IPS DF 4.7 (cell line): ENCODE measurements at regions not wholly inside any gene's neighbourhood (a gene's known extent, or its start where the extent isn't known, plus 50 kb on each side); places are given as distances from the start of the nearest gene placed in this dataset.

ENCODE experiments used
- DNase-seq: peaks from one replicate; pipeline ENCODE4 v3.0.0-alpha.2; 2013; ENCODE audit warnings: low spot score; ENCODE audit errors: extremely low read depth

DNA sequence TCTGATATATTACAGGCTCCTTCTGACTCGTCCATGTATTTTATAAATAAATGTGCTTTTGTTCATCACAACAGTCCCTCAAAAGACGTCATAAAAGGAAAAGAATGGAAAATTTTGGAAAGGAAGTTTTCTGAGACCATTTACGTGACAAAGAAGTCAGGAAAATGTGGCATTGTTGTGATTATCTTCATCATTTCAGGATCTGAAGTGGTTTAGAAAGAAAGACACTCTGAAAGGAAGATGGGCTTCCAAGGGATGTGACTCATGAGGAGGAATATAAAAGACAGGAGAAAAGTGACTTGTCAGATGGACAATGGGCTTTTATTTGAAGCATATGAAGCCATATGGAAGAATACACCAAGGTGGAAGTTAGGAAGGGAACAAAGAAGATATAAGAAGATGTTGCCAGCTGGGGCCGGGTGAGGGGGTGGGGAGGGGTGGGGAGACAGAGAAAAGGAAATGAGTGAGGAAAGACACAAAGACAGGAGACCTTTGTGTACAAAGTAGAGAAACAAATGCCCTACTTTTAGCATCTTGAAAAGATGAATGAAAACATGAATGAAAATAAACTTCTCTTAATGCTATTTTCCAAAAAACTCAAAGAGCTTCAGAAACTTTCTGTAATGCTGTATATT is 190.3 kb upstream of the PREP start:
- DNase-seq: no peak

DNA sequence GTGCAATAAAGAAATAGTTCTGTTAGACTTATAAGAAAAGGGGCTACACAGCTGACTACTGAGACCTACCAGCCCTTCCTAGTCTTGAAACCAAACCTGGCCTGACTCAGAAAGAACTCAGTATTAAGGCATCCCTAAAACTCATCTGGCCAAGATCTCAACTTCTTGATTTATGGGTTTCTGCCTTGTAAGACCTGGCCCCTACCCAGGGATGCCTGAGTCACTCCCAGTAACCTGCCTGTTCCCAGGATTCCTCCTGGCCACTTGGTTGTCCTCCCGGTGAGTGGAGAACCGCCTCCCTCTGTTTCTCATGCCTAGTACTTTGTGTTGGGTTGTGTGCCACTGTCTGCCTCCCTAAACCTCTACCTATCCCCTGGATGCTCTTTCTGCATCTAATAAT is 189.4 kb upstream of the PREP start:
- no peak for DNase-seq

DNA sequence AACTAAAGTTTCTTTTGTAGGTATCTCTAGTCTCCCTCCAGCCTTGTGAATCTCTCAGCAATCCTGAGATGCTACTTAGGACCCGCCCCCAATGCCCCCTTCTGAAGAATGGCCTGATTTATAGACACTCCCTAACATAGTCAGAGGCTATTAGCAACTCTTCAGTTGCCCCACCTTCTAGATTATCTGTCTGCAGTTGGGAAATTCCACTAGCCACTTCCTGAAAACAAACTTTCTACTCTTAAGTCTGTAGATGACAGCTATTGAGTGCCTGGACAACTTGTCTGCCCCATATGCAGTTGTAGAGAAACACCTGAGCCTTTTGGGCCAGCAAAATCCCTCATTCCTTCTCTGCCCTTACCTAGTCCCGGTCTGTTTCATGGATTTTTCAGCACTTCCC is 188.2 kb upstream of the PREP start:
- no peak for DNase-seq

DNA sequence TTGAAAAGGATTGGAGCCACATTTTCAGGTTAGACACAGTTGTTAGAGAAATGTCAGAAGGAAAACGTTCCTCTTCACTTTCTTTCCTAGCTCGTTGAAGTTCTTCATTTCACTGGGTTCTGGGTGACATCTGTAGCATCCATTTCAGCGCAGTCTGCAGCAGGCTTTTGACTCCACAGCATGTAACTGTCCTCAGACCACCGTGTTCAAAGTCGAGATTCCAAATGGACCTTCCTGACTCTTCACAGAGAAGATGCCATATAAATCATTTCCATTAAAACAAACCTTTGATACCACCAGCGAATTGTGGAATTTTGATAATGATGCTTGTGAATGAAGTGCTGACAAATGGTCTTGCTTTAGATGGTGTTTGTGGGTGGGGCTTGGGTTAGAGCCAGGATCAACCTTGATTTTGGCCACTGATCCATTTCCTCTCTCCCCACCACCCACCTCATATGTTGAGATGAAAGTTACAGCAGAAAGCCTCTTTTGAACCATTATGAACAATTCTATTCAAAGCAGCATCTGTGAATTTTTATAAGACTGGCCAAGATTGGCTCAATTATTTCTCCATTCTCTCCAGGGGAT is 185.3 kb upstream of the PREP start:
- no peak for DNase-seq

DNA sequence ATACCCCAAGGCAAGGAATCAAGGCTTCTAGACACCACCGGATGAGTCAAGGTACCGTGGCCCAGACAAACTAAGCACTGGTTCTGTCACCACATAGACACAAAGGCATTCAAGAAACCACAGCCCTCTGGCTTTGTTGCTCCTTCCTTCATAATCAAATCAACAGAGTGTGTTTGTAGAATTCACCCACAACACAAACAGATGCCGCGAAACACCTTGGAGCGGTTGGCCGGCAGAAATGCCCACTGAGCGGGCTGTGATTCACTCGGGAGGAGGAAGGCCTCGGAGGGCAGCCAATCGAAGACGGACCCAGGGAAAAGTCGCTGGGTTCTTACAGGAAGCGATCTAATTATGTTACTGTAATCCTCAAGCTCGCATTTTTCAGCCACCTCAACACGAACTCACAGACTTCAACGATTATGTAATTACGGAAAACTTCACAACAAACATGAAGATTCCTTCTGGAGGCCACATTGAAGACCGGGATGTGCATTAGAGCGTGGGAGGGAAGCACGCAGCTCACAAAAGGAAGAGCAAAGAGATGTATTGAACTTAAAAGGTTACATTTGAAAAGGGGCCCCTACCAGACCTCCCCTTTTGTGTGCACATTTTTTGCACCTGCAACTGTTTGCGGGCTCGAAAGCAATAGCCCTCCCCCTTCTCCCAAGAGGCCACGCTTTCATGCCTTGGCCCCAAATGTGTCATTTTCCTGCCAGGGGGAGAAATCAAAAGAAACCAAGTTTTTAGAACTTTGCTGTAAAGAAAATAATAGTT is 184.7 kb upstream of the PREP start:
- DNase-seq: no peak

DNA sequence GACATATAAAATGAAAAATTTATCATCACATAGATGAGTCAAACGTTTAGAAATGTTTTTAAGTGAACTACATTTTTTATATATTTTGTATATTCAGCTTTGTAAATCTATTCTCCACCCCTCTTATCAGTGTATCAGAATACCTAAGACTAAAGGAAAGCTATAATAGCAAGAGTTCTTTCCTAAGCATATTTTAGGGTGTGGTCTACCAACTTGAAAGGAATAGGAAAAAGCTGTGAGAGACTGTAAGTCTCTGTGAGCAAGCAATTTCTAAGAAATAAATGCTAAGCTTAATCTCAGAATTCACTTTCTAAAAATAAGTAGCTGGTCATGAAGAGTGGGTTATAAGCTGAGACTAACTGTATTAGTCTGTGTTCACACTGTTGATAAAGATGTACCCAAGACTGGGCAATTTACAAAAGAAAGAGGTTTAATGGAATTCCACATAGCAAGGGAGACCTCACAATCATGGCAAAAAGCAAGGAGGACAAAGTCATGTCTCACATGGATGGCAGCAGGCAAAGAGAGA is 175.4 kb upstream of the PREP start:
- no peak for DNase-seq

DNA sequence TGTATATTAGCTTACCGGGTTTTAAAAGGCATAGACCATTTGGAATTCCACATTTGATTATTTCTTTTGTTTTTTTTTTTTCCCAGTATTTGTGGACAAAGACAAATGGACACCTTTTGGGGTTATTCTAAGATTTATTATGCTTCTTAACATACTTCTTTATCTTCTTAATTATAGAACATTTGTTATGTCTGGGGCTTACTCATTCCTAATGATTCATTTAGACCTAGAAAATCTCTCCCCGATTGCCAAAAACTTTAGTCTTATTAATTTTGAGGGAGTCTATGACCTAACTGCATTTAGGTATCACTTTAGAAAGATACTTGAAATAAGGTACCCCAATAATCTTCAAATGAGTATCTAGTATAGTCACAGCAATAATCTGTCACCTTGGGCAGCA is 170.7 kb upstream of the PREP start:
- no peak for DNase-seq

DNA sequence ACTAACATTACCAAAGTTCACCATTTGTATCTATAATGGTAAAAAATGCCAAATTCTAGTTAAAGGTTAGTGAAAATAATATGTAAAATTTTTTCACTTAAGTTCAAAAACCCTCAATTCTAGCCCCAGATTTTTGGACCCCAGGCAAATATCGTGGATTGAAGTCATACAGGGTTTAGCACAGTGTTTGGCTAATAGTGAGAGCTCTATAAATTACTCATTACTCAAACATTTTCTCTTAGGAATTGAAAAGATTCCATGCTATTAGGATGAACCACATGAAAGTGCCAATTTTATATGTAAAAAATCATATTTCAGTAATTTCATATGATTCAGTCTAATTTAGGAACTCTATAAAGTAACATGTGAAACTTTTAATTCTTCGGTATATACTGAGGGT is 170.3 kb upstream of the PREP start:
- DNase-seq: no peak

DNA sequence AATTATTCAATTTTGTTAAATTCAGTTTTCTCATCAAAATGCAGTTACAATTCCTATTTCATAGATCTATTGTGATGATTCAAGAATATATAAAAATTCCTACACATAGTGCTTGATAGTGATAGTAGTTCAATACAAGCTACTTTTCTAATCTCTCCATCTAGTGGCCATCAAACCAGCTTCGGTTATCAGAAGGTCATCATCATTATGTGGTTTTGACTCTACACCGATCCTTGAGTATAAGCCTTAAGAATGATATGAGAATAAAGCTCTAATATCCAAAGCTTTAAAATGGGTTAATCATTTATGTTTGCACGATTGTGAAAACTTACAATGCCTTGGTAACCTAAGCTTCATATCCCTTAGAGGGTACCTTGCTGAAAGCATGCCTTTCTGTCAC is 167.5 kb upstream of the PREP start:
- no peak for DNase-seq

DNA sequence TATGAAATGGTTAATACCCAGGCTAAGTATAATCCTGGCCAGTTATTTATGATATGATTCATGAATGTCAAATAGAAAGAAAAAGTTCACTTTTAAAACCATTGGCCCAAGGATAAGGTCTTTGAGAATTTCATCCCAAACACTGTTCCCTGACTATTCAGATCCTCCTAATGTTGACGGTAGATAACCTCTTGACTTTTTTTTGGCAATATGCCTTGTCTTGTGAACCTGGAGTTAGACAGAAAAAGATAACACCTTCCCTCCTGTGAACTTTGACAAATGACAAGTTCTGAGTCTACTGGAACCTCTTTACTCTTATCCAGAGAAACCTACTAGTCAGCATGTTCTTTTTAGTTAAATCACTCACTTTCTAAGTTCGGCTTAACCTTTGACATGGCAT is 166.8 kb upstream of the PREP start:
- DNase-seq: no peak

DNA sequence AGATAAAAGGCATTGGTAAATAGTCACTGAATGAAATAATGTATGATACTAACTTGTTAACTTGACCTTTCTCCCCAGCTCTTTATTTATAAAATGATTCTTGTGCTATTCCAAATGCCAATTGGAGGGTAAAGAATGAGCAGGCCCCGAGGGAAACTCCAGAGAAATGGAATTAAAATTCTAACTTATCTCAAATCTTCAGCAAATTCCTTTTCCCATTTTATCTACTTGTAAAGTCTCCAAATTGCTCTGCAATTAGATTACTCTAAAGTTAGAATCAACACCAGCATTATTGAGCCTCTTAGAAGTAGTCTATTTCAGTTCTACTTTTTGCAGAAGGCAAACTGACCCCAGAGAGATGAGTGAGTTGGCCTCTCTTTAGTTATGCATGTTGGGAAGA is 165.9 kb upstream of the PREP start:
- DNase-seq: no peak

DNA sequence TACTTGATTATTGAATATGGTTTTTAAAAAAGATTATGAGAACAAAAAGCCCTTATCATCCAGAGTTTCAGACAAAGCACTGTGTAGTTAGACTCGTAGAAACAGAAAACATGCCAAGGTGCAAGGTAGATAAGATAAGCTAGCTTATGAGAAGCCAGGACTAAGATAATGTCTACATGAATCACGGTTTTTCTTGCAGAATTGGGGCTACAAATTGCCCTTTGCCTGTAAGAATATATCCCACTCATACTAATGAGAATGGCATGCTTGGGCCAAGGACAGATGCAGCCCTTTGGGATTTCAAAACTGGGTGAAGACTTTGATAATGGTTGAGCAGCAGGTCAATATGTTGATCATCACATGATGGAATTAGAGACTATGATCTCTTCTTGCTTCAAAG is 165.3 kb upstream of the PREP start:
- no peak for DNase-seq

DNA sequence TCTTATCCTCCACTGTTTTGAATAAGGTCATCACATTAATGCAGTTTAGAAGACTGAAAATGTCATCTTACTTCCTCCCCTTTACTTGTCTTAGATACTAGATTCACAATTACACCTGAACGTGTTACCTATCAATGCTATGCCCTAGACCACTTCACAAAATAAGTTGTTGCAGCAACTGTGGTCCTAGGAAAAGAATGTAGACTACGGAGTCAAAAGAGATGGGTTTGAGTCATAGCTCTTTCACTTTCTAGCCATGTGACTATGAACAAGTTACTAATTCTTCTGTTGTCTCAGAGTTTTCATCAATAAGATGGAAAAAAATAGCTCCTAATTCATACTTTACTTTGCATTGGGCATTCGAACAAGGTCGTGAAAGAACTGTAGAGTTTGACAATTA is 164.3 kb upstream of the PREP start:
- no peak for DNase-seq

DNA sequence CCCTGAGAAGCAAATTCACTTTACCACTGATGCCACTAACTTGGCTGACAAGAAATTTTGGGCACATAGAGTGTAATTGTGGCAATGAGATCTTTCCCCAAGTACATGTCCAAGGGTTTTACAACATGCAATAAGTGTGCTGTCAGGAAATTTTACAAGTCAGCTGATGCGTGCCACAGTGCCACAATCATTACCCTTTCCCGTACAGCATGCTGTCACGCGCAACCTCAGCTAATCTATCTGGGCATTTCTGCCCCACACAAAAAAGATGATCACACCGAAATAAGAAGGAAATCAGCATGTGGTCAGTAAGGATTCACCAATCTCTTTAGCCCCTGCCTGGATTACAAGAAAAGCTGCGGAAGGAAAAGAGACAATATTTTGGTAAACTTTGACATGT is 163.6 kb upstream of the PREP start:
- DNase-seq: no peak

DNA sequence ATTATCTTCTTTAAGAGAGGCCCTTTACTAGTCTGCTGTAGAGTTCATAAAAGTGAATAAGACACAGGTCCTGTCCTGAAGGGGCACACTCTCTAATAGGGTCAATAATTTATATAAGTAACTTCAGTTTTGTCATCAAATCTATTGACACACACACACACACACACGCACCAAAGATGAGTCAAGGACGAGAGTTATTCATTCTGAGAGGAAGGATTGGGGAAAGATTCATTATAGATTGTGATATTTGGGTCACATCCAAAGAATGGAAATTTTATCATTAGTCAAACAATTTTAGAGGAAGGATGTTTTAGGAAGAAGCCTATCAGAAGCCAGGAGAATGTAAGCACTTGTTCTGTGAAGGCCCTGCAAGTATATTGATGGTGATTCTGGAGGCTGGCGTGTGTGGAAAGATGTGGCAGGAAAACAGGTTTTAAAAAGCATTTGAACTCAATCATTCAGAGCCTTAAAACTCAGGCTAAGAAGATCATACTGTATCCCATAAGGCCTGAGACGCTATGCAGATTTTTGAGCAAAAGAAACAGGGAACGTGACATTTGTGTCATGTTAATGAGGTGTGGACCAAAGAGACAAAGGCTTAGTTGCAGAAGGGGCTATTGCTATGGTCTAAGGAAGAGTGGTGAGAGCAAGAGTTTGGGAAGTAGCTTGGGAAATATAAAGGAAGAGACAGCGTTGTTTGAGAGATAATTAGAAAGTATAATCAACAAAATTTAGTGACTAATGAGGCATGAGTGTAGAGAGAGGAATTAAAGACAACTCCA is 161.4 kb upstream of the PREP start:
- no peak for DNase-seq

DNA sequence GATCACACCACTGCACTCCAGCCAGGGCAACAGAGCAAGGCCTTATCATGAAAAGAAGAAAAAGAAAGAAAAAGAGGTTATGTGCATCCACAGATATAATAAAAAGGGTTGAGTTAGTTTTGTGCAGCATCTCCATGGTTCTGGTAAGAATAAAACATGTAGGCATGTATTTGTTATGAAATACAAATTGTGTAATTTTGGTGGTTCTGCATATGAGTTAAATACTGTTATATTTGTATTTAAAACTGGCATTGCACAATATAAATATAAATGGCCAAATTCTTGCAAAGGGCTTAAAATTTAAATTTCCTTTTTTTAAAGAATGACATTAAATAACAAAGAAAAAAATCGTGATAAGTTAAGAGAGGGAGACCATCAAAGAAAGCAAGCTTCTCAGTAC is 159.1 kb upstream of the PREP start:
- no peak for DNase-seq

DNA sequence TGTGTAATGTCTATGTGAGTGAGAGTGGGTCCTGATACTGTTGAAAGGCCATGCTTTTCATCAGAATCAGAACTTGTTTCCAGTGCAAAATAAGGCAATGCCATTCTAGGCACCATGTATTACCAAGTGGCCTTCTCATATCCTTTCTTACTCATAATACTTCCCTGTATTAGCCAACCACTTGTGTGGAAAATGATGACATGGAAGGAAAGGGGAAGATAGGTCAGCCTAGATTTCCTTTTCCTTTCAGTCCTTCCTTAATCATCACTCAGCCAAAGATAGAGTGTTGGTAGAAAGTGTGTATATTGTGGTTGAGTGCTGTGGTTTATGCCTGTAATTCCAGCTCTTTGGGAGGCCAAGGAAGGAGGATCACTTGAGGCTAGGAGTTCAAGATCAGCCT is 158.6 kb upstream of the PREP start:
- DNase-seq: no peak

DNA sequence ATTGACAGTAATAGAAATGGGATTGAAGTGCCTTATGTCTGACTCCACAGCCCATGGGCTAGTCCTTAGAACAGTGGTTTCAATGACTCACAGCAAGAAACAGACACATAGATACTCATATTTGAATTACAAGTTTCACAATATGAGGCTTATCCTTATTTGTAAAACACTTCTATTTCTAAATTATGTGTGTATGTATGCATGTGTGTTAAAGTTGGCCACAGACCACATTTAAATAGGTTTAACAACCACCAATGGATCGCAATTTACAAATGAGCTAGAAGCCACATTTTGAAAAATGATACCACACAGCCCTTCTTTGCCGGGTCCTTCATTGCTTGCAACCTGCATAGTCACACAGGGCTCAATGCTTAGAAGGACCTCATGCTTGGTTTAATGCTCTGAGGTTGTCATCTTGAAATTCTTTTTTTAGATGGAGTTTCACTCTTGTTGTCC is 157.8 kb upstream of the PREP start:
- no peak for DNase-seq

DNA sequence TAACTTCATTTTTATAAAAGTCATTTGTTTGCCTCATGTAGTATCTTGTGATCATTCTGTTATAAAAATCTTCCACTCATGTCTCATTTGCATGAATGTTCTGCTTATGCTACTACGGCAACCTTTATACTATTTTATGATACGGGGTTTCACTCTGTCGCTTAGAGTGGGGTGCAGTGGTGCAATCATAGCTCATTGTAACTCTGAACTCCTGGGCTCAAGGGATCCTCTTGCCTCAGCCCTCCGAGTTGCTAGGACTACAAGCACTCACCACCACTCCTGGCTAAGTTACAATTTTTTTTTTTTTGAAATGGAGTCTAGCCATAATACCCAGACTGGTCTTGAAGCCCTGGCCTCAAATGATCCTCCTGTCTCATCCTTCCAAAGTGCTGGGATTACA is 154.4 kb upstream of the PREP start:
- no peak for DNase-seq

DNA sequence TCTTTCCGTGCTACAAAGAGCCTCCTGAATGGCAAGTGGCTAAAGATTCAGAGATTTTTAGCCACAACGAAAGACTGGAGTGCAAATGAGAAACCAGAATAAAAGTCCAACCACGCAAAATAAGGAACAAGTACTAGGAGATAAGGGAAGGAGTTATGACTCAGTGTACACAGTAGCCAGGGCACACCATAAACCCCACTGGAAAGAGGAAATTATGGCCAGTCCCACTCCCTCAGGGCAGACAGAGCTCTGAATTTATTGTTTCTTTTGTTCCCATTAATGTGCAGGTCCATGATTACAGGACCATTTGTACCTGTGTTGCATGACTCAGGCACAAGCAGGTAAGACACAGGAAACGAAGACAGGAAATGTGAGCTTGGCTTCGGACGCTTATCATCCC is 150.3 kb upstream of the PREP start:
- DNase-seq: no peak

DNA sequence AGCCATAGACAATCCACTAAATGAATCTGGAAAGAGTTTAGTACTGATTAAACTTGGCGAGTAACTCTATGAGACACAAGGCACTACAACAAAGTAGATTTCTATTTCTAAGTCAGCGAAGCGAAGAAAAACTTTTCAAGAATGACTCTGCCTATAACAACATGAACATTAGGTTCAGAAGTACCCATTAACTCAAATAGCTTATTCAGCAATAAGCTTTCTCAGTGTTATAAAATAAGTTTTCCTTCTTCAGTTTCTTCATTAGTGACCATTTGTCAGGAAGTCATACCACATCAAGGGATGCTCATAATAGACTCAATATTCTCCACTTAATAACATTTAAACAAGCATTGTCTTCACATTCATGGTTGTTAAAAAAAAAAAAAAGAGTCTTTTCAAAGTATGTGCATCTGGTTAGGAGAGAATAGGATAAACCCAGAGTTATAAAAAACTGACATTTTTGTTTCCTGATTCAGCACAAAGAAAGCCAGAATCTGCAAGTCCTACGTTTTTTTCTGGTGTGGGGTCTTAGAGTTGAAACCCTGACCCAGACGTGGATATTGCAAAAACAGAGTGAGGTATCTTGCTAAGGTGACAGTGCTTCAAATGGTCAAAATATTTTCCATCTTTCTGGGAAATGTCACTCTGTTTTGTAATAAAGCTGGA is 148.2 kb upstream of the PREP start:
- DNase-seq: no peak
